ENCODE measurements at regions not wholly inside any gene's neighbourhood (a gene's known extent, or its start where the extent isn't known, plus 50 kb on each side); places are given as distances from the start of the nearest gene placed in this dataset.
"Not testable (repeated sequence)": the region's sequence is repeated elsewhere in the genome, so short reads cannot be mapped to it uniquely, and the experiment has no call there.

DNA sequence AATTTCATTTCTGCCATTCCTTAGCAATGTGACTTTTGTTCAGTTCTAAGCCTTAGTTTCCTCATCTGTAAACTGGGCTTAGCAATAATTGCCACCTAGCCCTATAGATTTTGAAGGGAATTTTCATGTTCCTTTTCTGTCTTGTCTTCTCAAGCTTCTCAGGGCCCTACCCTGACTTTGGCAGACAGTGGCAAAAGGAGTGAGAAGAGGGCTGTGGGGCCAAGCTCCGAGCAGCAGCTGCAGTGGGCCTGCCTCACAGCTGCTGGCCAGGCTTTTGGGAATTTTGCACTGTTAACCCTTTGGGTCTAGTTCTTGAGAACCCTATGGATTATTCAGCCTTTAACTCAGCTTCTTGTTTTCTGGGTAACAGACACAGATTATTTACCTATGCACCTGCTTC is 67.6 kb upstream of the IGSF1 start:
- peak in 1 of 51 donors; percentile 0 for DNase-seq

DNA sequence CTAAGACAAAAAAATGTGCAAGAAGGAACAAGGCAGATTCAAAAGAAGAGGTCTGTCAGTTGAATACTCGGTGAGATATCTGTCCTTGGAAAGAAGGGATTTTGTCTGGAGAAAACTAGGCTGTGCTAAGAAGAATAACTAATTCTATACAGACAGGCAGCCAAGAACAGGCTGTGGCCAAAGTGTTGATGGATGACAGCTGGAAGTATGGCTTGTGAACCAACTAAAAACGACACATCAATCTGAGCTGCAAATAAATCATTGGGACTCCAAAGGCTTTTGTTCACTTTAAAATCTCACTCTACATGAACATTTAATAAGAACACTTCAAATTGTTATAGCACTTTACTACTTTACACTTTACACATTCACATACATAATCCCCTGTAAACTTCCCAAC is 70.5 kb upstream of the IGSF1 start:
- no peak for DNase-seq

DNA sequence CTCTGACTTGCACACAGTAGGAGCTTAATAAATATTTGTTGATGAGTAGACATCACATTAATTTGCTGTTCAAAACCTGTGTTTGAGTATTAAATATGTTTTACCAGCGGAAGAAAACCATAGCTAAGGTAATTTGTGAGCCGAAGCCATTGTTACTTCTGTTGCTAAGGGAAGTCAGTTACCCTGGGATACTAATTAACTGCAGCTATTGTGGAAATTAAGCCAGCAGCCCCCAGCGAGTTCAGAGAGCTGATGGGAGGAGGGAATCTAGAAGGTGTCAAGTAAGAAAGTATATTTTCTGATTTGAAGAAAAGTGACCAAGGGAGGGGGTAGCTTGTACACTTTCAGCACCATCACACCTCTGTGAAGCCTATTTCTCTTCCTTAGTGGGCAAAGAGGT is 76.7 kb upstream of the IGSF1 start:
- no peak for DNase-seq

DNA sequence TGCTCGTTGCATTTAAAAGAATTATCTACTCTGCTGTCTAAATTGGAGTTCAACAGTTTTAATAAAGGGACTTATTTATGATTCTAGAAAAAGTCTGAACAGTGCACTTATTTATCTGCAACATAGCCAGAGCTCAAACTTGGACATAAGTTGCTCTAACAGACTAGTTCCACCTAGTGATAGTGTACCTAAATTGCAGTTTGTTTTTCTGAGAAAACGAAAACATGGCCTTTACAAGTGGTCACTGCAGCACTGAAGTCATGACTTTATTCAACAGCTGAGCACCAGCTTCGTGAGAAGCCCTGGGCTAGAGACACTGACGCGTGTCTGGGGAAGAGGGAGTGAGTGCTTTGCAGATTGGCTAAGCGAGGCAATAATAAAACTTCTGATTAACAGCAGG is 77.3 kb upstream of the IGSF1 start:
- DNase-seq = peak in 2 of 51 donors; percentile 0

DNA sequence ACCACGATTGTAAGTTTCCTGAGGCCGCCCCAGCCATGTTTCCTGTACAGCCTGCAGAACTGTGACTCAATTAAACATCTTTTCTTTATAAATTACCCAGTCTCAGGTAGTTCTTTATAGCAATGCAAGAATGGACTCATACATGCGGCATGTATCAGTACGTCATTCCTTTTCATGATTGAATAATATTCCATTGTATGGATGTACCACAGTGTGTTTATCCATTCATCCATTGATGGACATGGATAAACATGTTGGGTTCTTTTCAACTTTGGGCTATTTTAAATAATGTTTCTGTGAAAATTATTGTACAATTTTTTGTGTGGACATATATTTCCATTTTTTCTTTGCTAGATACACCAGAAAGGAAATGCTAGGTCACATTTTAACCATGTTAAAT is 99.2 kb upstream of the IGSF1 start:
- no peak for DNase-seq

DNA sequence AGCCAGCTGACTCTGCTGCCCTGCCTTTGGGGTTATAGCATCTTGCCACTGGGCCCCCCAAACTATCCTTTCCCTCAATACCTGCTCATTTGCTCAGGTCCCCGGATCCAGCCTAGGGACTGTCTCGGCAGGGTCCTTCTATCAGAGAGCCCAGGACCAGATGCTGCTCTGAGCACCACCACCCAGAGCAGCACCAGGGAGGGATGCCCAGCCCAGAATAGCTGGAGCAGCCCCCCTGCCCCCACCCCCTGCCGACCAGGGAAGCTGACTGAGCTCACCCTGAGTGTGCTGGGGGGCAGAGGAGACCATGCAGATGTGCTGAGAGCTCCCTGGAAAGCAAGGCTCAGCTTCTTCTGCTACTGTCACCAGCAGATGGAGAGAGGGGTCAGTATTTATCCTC is 103.6 kb upstream of the IGSF1 start:
- DNase-seq = no peak

DNA sequence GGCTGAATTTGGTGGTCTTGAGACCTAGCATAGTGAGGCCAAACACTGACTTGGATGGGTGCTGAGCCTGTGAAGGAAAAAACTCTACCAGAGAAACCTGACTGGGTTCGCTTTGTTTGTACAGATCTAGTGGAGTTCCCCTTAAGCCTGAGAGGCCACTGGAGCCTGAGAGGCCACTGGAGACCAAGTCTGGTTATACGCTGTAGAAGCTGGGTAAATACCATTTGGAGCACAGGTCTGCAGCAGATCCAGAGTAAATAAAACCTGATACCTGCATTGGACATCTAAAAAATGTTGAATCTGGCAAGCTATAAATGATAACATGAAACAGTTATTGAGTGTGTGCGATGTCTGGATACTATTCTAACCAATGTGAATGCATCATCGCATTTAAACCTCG is 104.3 kb upstream of the IGSF1 start:
- no peak for DNase-seq

DNA sequence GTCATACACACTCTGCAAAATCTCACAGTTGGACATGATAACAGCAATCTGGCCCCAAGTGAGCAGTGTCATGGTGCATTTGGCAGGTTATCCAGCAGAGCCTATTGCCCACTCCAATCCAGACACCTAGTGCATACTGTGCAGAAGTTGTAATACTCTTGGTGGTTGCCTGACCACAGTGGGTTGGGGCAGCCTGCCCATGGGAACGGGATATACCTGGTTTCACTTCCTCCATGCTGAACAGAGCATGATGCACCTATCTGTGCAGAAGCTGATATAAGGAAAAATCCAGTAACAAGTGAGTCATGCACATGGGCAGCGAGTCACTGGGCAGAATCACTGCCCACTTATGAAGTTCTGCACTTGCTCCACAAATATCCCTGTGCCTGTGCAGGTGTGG is 105.3 kb upstream of the IGSF1 start:
- no peak for DNase-seq

DNA sequence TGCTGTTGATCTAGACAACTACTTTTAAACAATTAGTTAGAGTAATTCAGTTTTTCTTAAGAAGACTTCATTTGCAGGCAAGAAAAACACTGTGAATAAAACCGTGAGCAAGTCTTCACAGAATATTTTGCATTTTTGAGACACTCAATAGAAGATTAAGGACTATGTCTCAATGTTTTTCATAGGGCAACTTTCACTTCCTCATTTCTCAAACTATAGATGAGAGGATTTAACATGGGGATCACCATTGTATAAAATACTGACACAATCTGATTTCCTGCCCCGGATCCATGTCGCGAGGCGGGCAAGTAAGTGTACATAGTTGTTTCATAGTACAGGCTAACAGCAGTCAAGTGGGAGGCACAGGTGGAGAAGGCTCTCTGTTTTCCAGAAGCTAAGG is 108.8 kb upstream of the IGSF1 start:
- no peak for DNase-seq

DNA sequence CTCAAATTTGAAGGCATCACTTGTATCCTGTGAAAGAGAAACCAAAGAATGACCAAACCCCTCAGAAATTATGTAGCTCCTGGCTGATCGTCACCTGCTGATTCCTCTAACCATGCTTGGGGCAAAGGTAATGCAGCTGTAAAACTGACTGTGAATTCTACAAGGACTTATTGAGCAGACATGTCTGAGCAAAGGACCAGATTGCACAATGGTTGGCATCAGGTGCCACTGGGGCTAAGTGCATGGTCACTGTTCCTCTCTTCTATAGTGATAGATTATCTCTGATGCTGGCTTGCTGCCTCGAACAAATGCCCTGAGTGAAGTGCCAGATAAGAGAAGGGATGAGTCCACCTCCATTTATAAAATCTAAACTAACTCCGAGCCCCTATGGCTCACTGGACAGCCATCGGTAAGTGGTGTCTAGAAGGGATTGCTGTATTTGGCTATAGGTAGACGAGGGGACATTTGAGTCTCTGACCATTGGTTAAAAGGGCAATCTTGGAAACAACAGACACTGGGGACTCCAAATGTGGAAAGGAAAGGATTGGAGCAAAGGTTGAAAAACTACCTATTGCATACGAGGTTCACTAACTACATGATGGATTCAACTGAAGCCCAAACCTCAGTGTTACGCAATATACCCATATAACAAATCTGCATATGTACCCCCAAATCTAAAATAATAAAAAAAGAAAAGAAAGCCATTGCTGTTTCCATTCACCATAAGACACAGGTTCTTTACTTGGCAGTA is 110.7 kb upstream of the IGSF1 start:
- DNase-seq = no peak

DNA sequence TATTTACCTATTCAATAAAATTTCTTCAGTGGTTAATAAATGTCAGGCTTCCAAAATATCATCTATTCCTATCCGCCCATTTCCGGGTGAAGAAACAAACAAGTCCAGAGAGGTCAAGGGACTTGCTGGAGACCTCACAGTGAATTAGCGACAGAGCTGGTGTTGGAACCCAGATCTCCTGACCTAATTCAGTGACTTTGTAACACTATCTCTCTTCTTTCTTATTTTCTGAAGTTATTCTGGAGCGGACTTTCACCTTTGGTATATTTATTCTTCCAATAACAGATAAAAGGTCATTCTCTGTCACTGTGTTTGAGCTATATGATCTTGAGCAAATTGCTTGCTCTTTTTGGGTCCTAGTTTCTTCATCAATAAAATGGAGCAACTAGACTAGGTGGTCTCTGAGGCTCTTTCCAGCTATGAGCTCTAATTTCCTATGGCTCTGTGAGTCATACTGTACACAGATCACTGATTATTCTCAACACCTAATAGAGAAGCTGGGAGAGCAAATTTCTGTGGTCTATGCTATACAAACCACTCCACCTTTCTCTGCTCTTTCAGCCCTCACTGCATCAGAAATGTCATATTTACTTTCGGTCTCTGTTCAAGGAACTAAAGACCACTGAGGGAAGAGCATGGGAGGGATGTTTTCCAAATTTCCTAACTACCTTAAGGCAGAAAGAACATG is 113.2 kb upstream of the IGSF1 start:
- no peak for DNase-seq

DNA sequence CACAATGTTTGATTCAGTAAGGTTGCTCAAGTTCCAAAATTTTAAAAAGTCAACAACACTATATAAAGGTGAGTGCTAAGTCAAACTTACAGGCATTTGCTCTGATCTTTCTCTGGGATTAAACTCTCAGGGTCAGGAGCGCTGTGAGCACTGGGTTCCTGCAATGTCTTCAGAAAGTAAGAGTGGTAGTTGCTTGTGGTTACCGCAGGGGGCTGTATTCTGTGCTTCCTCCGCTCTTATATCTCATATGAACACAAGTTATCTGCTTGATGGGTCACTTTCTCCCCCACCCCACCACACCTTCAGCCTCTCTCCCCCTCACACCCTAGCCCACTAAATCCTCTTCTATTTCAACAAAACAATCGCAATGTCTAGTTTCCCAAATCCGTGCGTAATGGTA is 116.4 kb upstream of the IGSF1 start:
- DNase-seq = no peak

DNA sequence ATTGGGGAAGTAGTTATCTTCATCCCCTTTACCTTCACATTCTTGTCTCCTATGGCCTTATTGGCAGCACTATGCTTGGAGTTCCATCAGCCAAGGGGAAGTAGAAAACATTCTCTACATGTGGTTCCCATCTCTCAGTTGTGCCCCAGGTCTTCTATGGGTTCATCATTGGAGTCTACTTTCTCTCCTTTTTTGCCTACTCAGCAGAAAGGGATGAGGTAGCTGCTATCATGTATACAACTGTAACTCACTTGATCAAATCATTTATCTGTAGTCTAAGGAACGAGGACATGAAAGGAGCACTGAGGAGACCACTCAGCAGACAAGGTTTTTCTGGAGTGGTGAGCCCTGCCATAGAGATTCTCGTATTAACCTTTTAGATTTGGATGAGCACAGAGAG is 119.0 kb upstream of the OR13H1 start:
- no peak for DNase-seq

DNA sequence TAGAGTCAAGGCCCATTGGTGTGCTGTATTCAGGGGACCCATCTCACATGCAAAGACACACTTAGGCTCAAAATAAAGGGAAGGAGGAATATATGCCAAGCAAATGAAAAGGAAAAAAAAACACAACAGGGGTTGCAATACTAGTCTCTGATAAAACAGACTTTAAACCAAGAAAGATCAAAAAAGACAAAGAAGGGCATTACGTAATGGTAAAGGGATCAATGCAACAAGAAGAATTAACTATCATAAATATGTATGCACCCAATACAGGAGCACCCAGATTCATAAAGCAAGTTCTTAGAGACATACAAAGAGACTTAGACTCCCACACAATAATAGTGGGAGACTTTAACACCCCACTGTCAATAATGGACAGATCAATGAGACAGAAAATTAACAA is 113.4 kb upstream of the OR13H1 start:
- DNase-seq = not testable (repeated sequence)

DNA sequence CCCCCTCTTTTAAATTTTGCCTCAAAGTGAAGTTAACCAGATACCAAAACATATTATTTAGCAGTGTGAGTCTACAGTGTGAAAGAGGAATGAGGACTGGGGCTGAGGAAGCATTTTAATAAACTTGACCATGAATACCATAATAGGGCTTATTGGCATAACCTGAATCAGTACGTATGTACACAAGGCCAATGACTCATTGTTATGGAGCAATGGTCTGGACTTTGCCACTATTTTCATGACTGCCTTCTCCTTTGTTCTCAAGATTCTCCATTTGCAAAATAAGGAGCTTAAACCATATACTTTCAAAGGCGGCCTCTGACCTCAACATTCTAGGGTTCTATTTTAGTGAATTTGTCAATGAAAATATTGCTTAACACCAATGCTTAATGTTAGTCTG is 102.8 kb upstream of the OR13H1 start:
- DNase-seq = no peak

DNA sequence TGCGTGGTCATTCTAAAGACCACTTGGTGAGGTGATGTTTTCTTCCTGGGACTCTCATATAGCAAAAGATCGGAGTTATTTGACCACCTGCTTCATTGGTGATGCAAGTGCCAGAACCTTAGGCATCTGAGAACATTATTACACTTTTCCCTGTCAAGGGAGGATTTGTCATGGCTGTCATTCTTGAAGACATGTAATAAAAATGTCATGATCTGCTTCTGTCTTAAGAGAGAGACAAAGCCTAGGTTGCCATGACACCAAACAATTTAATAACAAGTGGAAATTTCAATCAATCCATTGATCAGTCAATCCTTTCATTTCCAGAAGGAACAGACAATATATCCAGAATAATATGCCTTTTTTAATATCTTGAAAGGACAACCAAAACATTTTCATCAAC is 97.9 kb upstream of the OR13H1 start:
- DNase-seq = no peak

DNA sequence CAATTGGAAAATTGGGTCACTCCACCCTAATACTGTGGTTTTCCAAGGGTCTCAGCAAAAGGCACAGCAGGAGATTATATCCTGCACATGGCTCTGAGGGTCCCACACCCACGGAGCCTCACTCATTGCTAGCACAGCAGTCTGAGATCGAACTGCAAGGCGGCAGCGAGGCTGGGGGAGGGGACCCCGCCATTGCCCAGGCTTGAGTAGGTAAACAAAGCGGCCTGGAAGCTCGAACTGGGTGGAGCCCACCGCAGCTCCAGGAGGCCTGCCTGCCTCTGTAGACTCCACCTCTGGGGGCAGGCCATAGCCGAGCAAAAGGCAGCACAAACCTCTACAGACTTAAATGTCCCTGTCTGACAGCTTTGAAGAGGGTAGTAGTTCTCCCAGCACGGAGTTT is 82.0 kb upstream of the OR13H1 start:
- not testable (repeated sequence) for DNase-seq

DNA sequence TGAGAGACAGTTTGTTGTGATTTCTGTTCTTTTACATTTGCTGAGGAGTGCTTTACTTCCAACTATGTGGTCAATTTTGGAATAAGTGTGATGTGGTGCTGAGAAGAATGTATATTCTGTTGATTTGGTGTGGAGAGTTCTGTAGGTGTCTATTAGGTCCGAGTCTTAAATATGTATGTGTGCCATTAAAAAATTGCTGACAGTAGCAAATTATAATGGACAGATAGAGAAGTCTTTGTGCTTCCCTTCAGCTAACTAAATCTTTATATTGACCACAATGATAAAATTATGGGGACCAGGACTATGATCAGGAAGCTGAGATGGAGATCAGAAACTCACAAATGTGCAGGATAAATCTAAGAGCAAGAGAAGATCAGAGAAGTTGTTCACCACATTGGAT is 70.1 kb upstream of the OR13H1 start:
- not testable (repeated sequence) for DNase-seq

DNA sequence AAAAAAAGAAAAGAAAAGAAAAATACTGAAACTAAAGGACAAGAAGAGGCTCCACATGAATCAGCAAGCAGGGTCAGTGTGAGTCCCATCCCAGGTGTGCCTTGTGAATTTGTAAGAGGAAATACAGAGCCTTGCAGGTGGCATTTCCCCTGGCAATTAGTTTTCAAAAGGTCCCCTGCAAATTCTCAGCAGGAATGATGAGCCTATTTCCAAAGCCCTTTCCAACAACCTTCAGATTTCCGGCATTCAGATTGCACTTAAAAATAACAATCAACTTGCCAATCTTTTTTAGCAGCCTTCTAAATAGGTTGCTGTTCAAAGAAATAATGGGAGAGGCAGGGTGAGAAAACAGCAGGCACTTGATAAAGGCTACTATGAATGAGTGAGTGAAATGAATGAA is 66.4 kb upstream of the OR13H1 start:
- DNase-seq = no peak

Data from hypothalamus (tissue), 51 donors.